OCI-LY3 (cell line): ENCODE measurements at regions not wholly inside any gene's neighbourhood (a gene's known extent, or its start where the extent isn't known, plus 50 kb on each side); places are given as distances from the start of the nearest gene placed in this dataset.

Experiments used
- CTCF ChIP-seq: fragments of 200-600, 300-600 bp; sonication (generic); IDR thresholded peaks from 2 replicates; pipeline ENCODE4 v1.5.1; 2014; ENCODE audit warnings: antibody characterized with exemption, low read length, low read depth
- EZH2phosphoT487 ChIP-seq: fragments of 200-600 bp; shearing (Covaris generic); IDR thresholded peaks from 2 replicates; pipeline ENCODE4 v1.6.1; 2018; ENCODE audit warnings: antibody characterized with exemption, mixed run types, low read depth

GRCh38 chr6:8944548-8944947 is 509.2 kb upstream of the SLC35B3 start:
- TF ChIP-seq CTCF (no peak), EZH2phosphoT487 (no peak)
